Astrocyte (in vitro differentiated cells and primary cell): ENCODE measurements at regions not wholly inside any gene's neighbourhood (a gene's known extent, or its start where the extent isn't known, plus 50 kb on each side); places are given as distances from the start of the nearest gene placed in this dataset.
"Not testable (repeated sequence)": the region's sequence is repeated elsewhere in the genome, so short reads cannot be mapped to it uniquely, and the experiment has no call there.

Source experiments
- DNase-seq: peaks from one replicate; pipeline ENCODE4 v3.0.0-alpha.2; 2010; ENCODE audit warnings: low read depth
- FAIRE-seq: peaks from 2 replicates; lab custom pipeline; 2011; peaks lifted over from hg19 to GRCh38; lab: Jason Lieb, UNC
- H2AFZ ChIP-seq: 2 replicates; pipeline ENCODE4 v1.6.0; 2012; ENCODE audit warnings: low read depth, low read length, inconsistent platforms
- H3K27ac ChIP-seq: 2 replicates; pipeline ENCODE4 v1.5.1; 2011; ENCODE audit warnings: low read depth, low read length, inconsistent platforms
- H3K27me3 ChIP-seq: 2 replicates; pipeline ENCODE4 v1.6.0; 2011; ENCODE audit warnings: low read length, inconsistent platforms; ENCODE audit not compliant: insufficient read depth
- H3K36me3 ChIP-seq: 2 replicates; pipeline ENCODE4 v1.5.1; 2011; ENCODE audit warnings: low read length, inconsistent platforms; ENCODE audit not compliant: insufficient read depth
- H3K4me1 ChIP-seq: 2 replicates; pipeline ENCODE4 v1.5.1; 2011; ENCODE audit warnings: low read length, inconsistent platforms; ENCODE audit not compliant: insufficient read depth
- H3K4me2 ChIP-seq: 2 replicates; pipeline ENCODE4 v1.6.0; 2012; ENCODE audit warnings: low read length, inconsistent platforms
- H3K4me3 ChIP-seq: 2 replicates; pipeline ENCODE4 v1.5.1; 2011; ENCODE audit warnings: low read depth, mild to moderate bottlenecking, low read length, inconsistent platforms; ENCODE audit not compliant: insufficient read depth
- H3K79me2 ChIP-seq: 2 replicates; pipeline ENCODE4 v1.6.0; 2012; ENCODE audit warnings: mild to moderate bottlenecking, low read length, inconsistent platforms; ENCODE audit not compliant: insufficient read depth
- H3K9ac ChIP-seq: 2 replicates; pipeline ENCODE4 v1.6.0; 2012; ENCODE audit warnings: mild to moderate bottlenecking, low read length, inconsistent platforms
- H3K9me3 ChIP-seq: 2 replicates; pipeline ENCODE4 v1.5.1; 2012; ENCODE audit warnings: low read depth, mild to moderate bottlenecking, low read length, inconsistent platforms; ENCODE audit not compliant: insufficient read depth
- H4K20me1 ChIP-seq: 2 replicates; pipeline ENCODE4 v1.6.0; 2012; ENCODE audit warnings: low read length, inconsistent platforms; ENCODE audit not compliant: insufficient read depth
- H3K27ac Mint-ChIP-seq: one replicate; pipeline ENCODE4 v1.8.0; 2021; ENCODE audit warnings: mild to moderate bottlenecking, mixed read lengths; ENCODE audit not compliant: unreplicated experiment
- H3K27me3 Mint-ChIP-seq: one replicate; pipeline ENCODE4 v1.8.0; 2021; ENCODE audit warnings: low read depth, mixed read lengths; ENCODE audit not compliant: unreplicated experiment
- H3K36me3 Mint-ChIP-seq: one replicate; pipeline ENCODE4 v1.8.0; 2021; ENCODE audit warnings: low read depth, mixed read lengths; ENCODE audit not compliant: unreplicated experiment
- H3K4me1 Mint-ChIP-seq: one replicate; pipeline ENCODE4 v1.8.0; 2021; ENCODE audit warnings: low read depth, mixed read lengths; ENCODE audit not compliant: unreplicated experiment
- H3K4me3 Mint-ChIP-seq: one replicate; pipeline ENCODE4 v1.8.0; 2021; ENCODE audit warnings: mild to moderate bottlenecking, moderate library complexity, mixed read lengths; ENCODE audit not compliant: unreplicated experiment
- H3K9me3 Mint-ChIP-seq: one replicate; pipeline ENCODE4 v1.8.0; 2021; ENCODE audit warnings: mild to moderate bottlenecking, mixed read lengths; ENCODE audit not compliant: unreplicated experiment

- not testable (repeated sequence) for H3K9ac ChIP-seq, H2AFZ ChIP-seq, FAIRE-seq, H3K9me3 Mint-ChIP-seq, H3K36me3 Mint-ChIP-seq, H3K27me3 ChIP-seq, H3K36me3 ChIP-seq, H3K4me1 ChIP-seq, DNase-seq, H3K9me3 ChIP-seq, H3K4me3 Mint-ChIP-seq, H3K4me2 ChIP-seq, H3K27ac ChIP-seq, H3K4me3 ChIP-seq, H3K27me3 Mint-ChIP-seq
- Histone ChIP-seq H3K79me2 (peaks cover 61% of the 10 kb centered on the region), H4K20me1 (peaks cover 18% of the 10 kb centered on the region)
- H3K4me1 Mint-ChIP-seq = peaks cover 16% of the 10 kb centered on the region
- H3K27ac Mint-ChIP-seq = peak overlapping the region; percentile 72
Observed at GRCh38 chr2:111460901-111461300, 340.2 kb downstream of the BCL2L11 start.

- peaks cover 16% of the 10 kb centered on the region for H3K4me1 Mint-ChIP-seq
- H3K9ac ChIP-seq, H3K27me3 ChIP-seq, H3K9me3 ChIP-seq, DNase-seq, H3K9me3 Mint-ChIP-seq, H3K36me3 ChIP-seq, H3K27ac ChIP-seq, H3K4me3 Mint-ChIP-seq, H3K36me3 Mint-ChIP-seq, FAIRE-seq, H3K27me3 Mint-ChIP-seq, H3K4me2 ChIP-seq, H3K27ac Mint-ChIP-seq, H2AFZ ChIP-seq, H3K4me1 ChIP-seq, H3K4me3 ChIP-seq: not testable (repeated sequence)
- Histone ChIP-seq H3K79me2 (peaks cover 66% of the 10 kb centered on the region), H4K20me1 (peaks cover 25% of the 10 kb centered on the region)
Observed at GRCh38 chr2:111461831-111462230, 341.1 kb downstream of the BCL2L11 start.

- not testable (repeated sequence) for H2AFZ ChIP-seq, H3K9me3 ChIP-seq, FAIRE-seq, H3K9me3 Mint-ChIP-seq, H3K27me3 ChIP-seq, H3K4me1 ChIP-seq, H3K27ac Mint-ChIP-seq, H3K9ac ChIP-seq, H3K4me2 ChIP-seq, H3K4me3 Mint-ChIP-seq, H3K27ac ChIP-seq, H3K27me3 Mint-ChIP-seq, H3K4me3 ChIP-seq, H3K36me3 ChIP-seq, H3K36me3 Mint-ChIP-seq, DNase-seq
- peaks cover 17% of the 10 kb centered on the region for H3K4me1 Mint-ChIP-seq
- Histone ChIP-seq H4K20me1 (peaks cover 29% of the 10 kb centered on the region), H3K79me2 (peaks cover 69% of the 10 kb centered on the region)
Observed at GRCh38 chr2:111462572-111462971, 341.9 kb downstream of the BCL2L11 start.

- not testable (repeated sequence) for H3K4me3 Mint-ChIP-seq, DNase-seq, H2AFZ ChIP-seq, H3K27ac Mint-ChIP-seq, H3K9ac ChIP-seq, H3K9me3 ChIP-seq, H3K36me3 ChIP-seq, H3K36me3 Mint-ChIP-seq, H3K4me3 ChIP-seq, H3K4me1 ChIP-seq, H3K9me3 Mint-ChIP-seq, H3K27me3 ChIP-seq, FAIRE-seq, H3K27me3 Mint-ChIP-seq, H3K4me2 ChIP-seq
- peaks cover 66% of the 10 kb centered on the region for H3K79me2 ChIP-seq
- peaks cover 27% of the 10 kb centered on the region for H4K20me1 ChIP-seq
- peaks cover 16% of the 10 kb centered on the region for H3K4me1 Mint-ChIP-seq
- H3K27ac ChIP-seq = peak overlapping the region; percentile 38
Observed at GRCh38 chr2:111463238-111463848, 342.6 kb downstream of the BCL2L11 start.

- not testable (repeated sequence) for H3K27ac ChIP-seq, H3K27me3 ChIP-seq, FAIRE-seq, H3K9me3 ChIP-seq, H3K9ac ChIP-seq, H3K27ac Mint-ChIP-seq, H3K36me3 Mint-ChIP-seq, H3K9me3 Mint-ChIP-seq, H2AFZ ChIP-seq, H3K27me3 Mint-ChIP-seq, H3K4me3 ChIP-seq, DNase-seq, H3K4me1 ChIP-seq, H3K4me3 Mint-ChIP-seq, H3K36me3 ChIP-seq
- peaks cover 24% of the 10 kb centered on the region for H4K20me1 ChIP-seq
- H3K4me1 Mint-ChIP-seq = peaks cover 14% of the 10 kb centered on the region
- peak overlapping the region; percentile 54 for H3K4me2 ChIP-seq
- peaks cover 64% of the 10 kb centered on the region for H3K79me2 ChIP-seq
Observed at GRCh38 chr2:111463956-111464355, 343.2 kb downstream of the BCL2L11 start.

GRCh38 chr2:111464367-111464766 is 343.7 kb downstream of the BCL2L11 start:
- not testable (repeated sequence) for H3K9ac ChIP-seq, H3K27me3 Mint-ChIP-seq, H3K27ac ChIP-seq, FAIRE-seq, DNase-seq, H3K4me3 Mint-ChIP-seq, H3K4me1 ChIP-seq, H3K27ac Mint-ChIP-seq, H3K27me3 ChIP-seq, H3K9me3 Mint-ChIP-seq, H3K36me3 Mint-ChIP-seq, H2AFZ ChIP-seq, H3K9me3 ChIP-seq, H3K36me3 ChIP-seq, H3K4me3 ChIP-seq
- Histone ChIP-seq H3K4me2 (peak overlapping the region; percentile 54), H3K79me2 (peaks cover 66% of the 10 kb centered on the region), H4K20me1 (peaks cover 24% of the 10 kb centered on the region)
- H3K4me1 Mint-ChIP-seq = peaks cover 14% of the 10 kb centered on the region
